MM.1S (cell line): ENCODE measurements at regions not wholly inside any gene's neighbourhood (a gene's known extent, or its start where the extent isn't known, plus 50 kb on each side); places are given as distances from the start of the nearest gene placed in this dataset.

Source experiments
- CTCF ChIP-seq: fragments of 300-600 bp; sonication (generic); IDR thresholded peaks from 2 replicates; pipeline ENCODE4 v1.5.1; 2016; ENCODE audit warnings: antibody characterized with exemption, low read length, mixed read lengths
- EZH2 ChIP-seq: fragments of 300-600 bp; sonication (generic); optimal IDR thresholded peaks from 2 replicates; pipeline ENCODE3; 2017; ENCODE audit warnings: low read depth, mild to moderate bottlenecking, antibody characterized with exemption, low read length, mixed read lengths

- TF ChIP-seq CTCF, result no peak
- no peak for TF ChIP-seq EZH2
These were observed 242.4 kb upstream of the TLL1 start for GRCh38 chr4:165630671-165631070.
